ENCODE measurements at regions not wholly inside any gene's neighbourhood (a gene's known extent, or its start where the extent isn't known, plus 50 kb on each side); places are given as distances from the start of the nearest gene placed in this dataset.

DNA sequence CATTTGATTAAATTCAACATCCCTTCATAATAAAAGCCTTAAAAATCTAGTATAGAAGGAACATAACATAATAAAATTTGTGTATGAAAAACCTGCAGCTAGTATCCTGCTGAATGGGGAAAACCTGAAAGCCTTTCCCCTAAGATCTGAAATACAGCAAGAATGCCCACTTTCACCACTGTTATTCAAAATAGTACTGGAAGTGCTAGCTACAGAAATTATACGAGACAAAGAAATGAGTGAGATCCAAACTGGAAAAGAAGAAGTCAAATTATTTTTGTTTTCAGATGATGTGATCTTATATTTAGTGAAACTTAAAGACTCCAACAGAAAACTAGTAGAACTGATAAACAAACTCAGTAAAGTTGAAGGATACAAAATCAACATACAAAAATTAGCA lies 152.9 kb downstream of the RTL3 start:
- intact Hi-C loops (cut with micrococcal nuclease), result no loop called here
- ATAC-seq, result no peak
- no peak for DNase-seq

DNA sequence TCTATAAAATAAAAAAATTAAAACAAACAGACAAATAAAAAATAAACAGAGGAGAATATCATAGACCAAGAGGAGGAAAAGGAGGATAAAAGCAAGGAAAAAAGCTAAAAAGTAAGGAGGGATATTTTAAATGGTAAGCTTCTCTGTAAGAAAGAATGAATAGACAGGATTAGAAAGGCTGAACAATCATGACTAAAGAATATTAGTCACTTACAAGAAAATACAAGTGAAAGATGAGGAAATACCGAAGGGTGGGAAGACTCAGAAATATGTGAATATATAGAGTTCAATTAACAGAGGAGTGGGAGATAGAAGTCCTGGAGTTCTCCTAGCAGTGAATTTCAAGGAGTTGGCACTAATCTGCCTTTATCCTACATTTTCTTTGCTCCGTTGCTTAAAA lies 162.6 kb downstream of the RTL3 start:
- ATAC-seq (no peak), DNase-seq (no peak)
- intact Hi-C loops (cut with micrococcal nuclease), result no loop called here

DNA sequence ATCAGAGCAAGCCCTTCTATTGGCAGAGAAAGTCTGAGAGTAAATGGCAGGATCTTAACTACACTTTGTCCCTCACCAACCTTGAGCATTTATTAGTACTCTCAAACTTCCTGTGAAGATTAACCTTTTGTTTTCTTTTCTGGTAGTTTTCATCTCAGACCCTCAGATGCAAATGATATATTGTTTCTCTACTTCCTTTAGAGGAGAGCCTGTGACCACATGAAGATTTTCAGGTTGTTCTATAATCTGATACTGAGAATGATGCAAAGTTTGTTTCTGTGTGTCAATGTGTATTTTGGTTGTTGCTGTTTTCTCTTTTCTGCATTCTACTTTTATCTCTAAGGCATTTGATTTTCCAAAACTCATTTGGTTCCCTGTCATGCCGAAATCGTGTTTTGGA lies 165.8 kb upstream of the CYSLTR1 start:
- ATAC-seq (no peak), DNase-seq (no peak)
- intact Hi-C loops (cut with micrococcal nuclease), result no loop called here

DNA sequence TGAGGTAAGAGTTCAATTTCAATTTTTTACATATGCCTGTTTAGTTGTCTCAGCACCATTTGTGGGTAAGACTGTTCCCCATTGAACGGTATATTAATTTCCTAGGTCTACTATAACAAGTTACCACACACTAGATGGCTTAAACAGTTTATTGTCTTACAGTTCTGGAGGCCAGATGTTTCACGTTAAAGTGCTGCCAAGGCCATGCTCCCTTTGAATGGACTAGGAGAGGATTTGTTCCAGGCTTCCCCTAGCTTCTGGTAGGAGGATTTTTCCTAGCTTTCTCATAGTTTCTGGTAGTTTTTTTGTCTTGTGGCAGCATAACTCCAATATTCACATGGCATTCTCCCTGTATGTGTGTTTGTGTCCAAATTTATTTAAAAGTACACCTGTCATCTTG lies 149.3 kb upstream of the CYSLTR1 start:
- DNase-seq (no peak), ATAC-seq (no peak)
- intact Hi-C loops (cut with micrococcal nuclease), result no loop called here

DNA sequence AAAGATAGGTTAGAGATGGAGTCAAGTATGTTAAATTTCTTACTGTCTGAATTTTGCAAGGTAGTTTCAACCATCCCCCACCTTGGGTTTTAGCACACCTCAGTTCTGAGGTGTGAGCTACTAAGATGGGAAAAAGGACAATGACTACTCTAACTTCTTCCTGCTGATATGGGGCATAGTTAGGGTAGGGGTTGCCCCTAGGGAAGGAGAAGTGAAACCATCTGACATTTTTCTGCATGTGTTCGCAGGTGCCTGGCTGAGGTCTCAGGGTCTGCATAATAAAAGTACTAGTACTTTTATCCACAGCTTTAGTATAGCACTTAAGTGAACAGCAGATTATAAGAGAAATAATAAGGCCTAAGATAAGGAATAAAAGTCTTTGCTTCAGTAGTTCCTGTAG lies 129.5 kb upstream of the CYSLTR1 start:
- no peak for DNase-seq
- intact Hi-C loops (cut with micrococcal nuclease), result no loop called here
- no peak for ATAC-seq

DNA sequence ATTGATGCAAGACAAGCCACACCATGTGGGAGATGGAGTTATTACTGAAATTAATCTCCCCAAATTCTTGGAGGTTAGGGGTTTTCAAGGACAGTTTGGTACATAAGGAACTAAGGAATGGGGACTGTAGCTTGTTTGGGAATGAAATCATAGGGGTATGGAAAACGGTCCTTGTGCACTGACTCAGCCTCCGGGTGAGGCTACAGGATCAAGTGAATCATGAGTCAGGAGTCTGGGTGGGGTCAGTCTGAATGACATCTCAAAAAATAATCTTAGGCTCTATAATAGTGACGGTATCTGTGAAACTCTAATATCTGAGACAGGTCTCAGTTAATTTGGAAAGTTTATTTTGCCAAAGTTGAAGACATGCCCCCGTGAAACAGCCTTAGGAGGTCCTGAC lies 128.5 kb upstream of the CYSLTR1 start:
- no peak for DNase-seq
- intact Hi-C loops (cut with micrococcal nuclease), result no loop called here
- ATAC-seq, result no peak

DNA sequence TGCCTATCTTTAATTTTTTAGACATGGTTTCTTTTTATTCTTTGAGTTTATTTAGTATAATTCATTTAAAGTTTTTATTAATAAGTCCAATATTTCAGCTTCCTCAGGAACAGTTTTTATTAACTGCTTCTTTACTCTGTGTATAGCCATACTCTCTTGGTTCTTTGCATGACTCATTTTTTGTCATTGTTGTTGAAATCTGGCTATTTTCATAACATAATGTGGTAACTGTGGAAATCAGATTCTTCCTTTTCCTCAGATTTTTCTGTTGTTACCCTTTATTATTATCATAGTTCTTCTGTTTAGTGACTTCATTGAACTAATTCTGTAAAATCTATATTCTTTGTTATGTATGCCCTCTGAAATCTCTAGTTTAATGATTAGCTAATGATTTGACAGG lies 124.9 kb upstream of the CYSLTR1 start:
- DNase-seq, result no peak
- ATAC-seq, result no peak
- intact Hi-C loops (cut with micrococcal nuclease), result no loop called here

DNA sequence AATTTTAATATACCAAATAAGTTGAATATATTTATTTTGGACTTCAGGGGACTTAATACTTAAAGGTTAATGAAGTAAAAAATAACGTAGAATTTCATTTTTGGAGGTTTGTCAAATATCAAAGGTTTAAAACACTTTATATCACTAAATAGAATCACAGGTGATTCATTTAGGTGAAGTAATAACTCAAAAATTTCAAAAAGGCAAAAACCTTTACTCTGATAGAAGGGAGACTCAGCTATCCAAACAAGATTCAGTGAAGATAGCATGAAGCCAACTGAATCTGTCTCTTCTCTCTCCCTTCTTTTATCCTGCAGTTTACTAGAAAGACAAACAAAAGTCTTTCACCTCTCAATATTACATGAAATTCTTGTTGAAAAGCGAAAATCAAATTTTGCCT lies 110.2 kb upstream of the CYSLTR1 start:
- DNase-seq (no peak), ATAC-seq (no peak)
- intact Hi-C loops (cut with micrococcal nuclease), result no loop called here

DNA sequence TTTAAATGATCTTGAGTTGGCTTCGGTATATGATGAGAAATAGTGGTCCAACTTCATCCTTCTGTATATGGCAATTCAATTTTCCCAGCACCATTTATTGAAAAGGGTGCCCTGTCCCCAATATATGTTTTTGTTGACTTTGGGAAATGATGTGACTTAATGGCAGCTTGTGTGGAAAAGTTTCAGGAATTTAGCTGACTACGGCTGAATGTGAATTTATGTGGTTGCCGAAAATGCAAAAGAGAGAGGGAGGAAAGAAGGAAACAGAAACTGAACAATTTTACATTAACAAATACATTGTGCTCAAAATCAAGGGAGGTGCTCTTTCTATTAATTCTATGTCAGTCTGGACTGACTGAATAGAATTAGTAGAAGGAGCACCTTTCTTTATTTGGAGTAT lies 101.8 kb upstream of the CYSLTR1 start:
- DNase-seq, result no peak
- no peak for ATAC-seq
- intact Hi-C loops (cut with micrococcal nuclease), result no loop called here

DNA sequence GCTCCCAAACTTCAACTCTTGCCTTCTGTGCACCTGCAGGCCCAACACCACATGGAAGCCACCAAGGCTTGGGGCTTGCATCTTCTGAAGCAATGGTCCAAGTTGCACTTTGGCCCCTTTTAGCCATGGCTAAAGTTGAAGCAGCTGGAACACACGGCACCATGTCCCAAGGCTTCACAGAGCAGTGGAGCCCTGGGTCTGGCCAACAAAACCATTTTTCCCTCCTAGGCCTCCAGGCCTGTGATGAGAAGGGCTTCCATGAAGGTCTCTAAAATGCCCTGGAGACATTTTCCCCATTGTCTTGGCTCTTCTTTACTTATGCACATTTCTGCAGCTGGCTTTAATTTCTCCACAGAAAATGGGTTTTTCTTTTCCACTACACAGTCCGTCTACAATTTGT lies 61.3 kb upstream of the CYSLTR1 start:
- no peak for ATAC-seq
- intact Hi-C loops (cut with micrococcal nuclease), result no loop called here
- DNase-seq, result no peak

DNA sequence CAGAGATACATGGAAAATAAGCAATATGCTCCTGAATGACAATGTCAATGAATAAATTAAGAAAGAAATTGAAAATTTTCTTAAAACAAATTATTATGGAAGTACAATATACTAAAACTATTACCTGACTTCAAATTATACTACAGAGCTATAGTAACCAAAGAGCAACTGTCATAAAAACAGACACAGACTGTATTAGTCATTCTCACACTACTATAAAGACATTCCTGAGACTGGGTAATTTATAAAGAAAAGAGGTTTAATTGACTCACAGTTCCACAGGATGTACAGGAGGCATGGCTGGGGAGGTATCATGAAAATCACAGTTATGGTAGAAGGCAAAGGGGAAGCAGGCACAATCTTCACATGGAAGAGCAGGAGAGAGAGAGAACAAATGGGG lies 60.0 kb upstream of the CYSLTR1 start:
- no peak for DNase-seq
- intact Hi-C loops (cut with micrococcal nuclease), result no loop called here

DNA sequence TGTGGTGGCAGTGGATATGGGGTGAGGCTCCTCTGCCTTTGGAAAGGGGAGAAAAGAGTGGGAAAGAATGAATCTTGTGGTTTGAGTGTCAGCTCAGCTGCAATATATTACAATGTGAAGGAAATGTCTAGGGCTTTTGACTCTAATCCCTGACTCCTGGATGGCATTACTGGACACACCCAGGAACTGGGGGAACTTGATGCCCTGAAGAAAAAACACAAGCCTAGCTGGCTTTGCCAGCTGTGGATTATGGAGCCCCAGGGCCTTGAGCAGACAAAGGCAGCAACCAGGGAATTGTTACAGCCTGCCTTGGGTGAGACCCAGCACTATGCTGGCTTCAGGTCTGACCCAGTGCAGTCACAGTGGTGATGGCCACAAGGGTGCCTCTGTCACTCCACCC lies 57.1 kb upstream of the CYSLTR1 start:
- intact Hi-C loops (cut with micrococcal nuclease), result no loop called here
- DNase-seq (no peak), ATAC-seq (no peak)

More for the DNA sequence above, 60.0 kb upstream of the CYSLTR1 start:
- ATAC-seq, result no peak

DNA sequence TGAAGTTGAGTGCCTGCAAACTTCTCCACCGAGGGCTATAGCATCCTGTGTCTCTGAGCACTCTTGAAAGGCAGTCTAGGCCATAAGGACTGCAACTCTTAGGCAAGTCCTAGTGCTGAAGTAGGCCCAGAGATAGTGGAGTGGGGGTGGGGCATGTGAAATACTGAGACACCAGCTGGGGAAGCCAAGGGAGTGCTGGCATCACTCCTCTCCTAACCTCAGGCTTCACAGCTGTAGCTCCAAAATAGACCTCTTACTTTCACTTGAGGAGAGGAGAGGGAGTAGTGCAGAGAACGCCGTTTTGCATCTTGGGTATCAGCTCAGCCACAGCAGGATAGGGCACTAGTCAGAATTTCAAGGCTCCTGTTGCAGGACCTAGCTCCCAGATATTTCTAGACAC lies 56.2 kb upstream of the CYSLTR1 start:
- intact Hi-C loops (cut with micrococcal nuclease), result no loop called here
- ATAC-seq (no peak), DNase-seq (no peak)

DNA sequence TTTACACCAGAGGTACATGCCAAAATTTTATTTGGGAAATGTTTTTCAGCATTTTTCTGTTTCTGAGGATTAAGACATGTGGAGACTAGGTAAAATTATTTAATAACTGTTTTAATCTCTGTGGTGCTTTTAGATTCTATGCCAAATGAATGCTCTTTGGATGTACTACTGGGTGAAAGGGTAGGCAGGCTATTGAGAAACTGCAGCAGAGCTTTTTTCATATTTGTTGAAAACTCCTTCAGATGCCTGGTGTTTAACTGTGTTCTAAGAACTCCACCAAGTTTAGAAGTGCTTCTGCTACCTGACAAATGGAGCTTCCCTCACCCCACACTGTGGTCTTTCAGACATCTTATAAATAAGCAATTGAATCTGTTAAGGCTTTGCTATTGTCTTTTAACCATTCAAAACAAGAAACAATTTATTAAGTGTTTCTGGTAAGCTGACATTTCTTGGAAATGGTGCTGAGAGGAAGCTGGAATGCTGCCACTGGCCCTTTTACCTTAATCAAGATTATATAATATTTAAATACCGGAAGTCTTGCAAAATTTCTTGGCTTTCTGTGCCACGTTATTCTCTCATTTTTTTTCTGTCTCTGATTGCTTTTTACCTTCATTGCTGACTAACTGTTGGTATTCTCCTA lies 51.2 kb upstream of the CYSLTR1 start:
- intact Hi-C loops (cut with micrococcal nuclease), result no loop called here
- no peak for ATAC-seq
- DNase-seq, result no peak
